ENCODE measurements at regions not wholly inside any gene's neighbourhood (a gene's known extent, or its start where the extent isn't known, plus 50 kb on each side); places are given as distances from the start of the nearest gene placed in this dataset.

DNA sequence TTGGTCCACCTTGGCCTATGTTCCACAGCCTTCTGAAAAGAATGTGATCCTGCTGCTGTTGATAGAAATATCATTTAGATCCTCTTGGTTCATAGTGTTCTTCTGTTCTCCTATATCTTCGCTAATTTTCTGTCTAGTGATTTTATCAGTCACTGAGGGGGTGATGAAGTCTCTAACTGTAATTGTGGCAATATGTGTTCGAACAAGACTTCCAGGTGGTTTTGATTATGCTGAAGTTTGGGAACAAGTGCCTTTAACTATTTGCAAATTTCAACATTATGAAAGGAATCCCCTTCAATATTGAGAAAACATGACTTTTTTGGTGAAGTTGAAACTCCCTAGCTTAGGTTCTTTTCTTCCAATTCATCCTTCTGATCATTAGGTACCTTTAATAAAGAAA is 140.4 kb downstream of the MTX2 start:
- H3K27me3 ChIP-seq: no peaks in the 10 kb centered on the region
- H3K36me3 ChIP-seq: no peaks in the 10 kb centered on the region
- no peak for DNase-seq
- no peaks in the 10 kb centered on the region for H3K9me3 ChIP-seq
- H3K27ac ChIP-seq: no peak overlapping the region
- H3K4me1 ChIP-seq: no peaks in the 10 kb centered on the region
- intact Hi-C loops (cut with DNase I; ENCODE audit: low total_unique reads): no loop called here
- no peak overlapping the region for H3K4me3 ChIP-seq
- TF ChIP-seq, protein P1, sequence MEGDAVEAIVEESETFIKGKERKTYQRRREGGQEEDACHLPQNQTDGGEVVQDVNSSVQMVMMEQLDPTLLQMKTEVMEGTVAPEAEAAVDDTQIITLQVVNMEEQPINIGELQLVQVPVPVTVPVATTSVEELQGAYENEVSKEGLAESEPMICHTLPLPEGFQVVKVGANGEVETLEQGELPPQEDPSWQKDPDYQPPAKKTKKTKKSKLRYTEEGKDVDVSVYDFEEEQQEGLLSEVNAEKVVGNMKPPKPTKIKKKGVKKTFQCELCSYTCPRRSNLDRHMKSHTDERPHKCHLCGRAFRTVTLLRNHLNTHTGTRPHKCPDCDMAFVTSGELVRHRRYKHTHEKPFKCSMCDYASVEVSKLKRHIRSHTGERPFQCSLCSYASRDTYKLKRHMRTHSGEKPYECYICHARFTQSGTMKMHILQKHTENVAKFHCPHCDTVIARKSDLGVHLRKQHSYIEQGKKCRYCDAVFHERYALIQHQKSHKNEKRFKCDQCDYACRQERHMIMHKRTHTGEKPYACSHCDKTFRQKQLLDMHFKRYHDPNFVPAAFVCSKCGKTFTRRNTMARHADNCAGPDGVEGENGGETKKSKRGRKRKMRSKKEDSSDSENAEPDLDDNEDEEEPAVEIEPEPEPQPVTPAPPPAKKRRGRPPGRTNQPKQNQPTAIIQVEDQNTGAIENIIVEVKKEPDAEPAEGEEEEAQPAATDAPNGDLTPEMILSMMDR (IDR thresholded peaks at IDR 0.05): no peak

DNA sequence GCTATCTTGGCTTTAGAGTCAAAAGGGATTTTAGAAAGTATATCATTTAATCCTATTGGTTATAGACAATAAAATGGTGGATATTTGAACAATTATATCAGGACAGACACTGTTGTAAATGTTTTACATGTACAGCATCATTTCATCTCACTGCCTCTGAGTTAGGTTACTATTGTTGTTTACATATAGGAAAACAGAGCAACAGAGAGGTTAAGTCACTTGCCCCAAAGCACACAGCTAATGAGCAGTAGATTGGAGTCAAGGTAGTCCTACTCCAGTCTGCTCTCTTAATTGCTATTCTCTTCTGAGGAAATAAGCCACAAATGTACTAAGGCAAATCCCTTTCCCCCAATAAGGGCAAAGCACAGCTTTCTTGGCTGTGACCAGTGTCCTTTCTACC is 142.9 kb downstream of the MTX2 start:
- Histone ChIP-seq H3K27ac (no peak overlapping the region), H3K4me1 (no peaks in the 10 kb centered on the region), H3K4me3 (no peak overlapping the region), H3K36me3 (no peaks in the 10 kb centered on the region), H3K9me3 (no peaks in the 10 kb centered on the region), H3K27me3 (no peaks in the 10 kb centered on the region)
- TF ChIP-seq, protein P1 (IDR thresholded peaks at IDR 0.05): no peak
- DNase-seq: no peak
- intact Hi-C loops (cut with DNase I; ENCODE audit: low total_unique reads): no loop called here

DNA sequence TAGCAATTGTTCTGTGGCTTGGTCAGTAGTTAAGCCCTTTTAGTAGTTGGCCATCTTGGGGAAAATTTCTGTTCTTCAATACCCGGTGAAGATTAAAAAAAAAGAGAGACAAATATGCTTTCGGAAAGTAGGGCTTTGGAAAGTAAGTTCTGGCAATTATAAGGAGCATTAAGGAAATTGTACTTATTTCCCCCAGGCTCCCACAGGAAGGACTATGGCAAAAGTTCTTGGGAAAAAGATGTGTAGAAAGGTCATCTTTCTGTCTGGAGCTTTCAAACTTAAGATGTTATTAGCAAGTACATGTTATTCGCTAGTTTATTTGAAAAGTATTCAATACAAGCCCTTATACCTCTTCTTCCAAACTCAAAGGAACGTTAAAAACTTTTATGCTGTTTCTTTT is 144.5 kb downstream of the MTX2 start:
- intact Hi-C loops (cut with DNase I; ENCODE audit: low total_unique reads): no loop called here
- no peaks in the 10 kb centered on the region for H3K4me1 ChIP-seq
- no peaks in the 10 kb centered on the region for H3K9me3 ChIP-seq
- TF ChIP-seq, protein P1 (IDR thresholded peaks at IDR 0.05): no peak
- H3K36me3 ChIP-seq: no peaks in the 10 kb centered on the region
- no peaks in the 10 kb centered on the region for H3K27me3 ChIP-seq
- no peak overlapping the region for H3K27ac ChIP-seq
- no peak for DNase-seq
- no peak overlapping the region for H3K4me3 ChIP-seq

DNA sequence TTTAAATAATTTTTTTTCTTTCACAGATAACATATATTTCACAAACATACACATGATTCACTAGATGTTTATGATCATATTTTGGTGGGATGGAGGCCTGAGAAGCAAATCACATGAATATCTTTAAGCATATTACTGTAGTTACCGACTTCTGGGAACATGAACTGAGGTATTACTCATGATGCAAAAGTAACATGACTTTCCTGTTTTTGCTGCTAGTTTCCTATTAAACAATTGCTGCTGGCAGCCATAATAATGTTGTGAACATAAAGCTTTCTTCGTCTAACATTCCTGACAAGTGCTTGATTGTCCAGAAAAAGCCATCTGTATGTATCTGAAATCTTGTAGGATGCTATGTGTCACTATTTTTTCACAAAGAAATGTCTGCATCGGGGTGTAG is 145.4 kb downstream of the MTX2 start:
- Histone ChIP-seq H3K4me3 (no peak overlapping the region), H3K27ac (no peak overlapping the region), H3K27me3 (no peaks in the 10 kb centered on the region), H3K9me3 (no peaks in the 10 kb centered on the region), H3K4me1 (peaks cover 0 to 8% (median 7%) of the 10 kb centered on the region in 4 donors), H3K36me3 (no peaks in the 10 kb centered on the region)
- intact Hi-C loops (cut with DNase I; ENCODE audit: low total_unique reads): no loop called here
- TF ChIP-seq, protein P1 (IDR thresholded peaks at IDR 0.05): no peak
- no peak for DNase-seq

DNA sequence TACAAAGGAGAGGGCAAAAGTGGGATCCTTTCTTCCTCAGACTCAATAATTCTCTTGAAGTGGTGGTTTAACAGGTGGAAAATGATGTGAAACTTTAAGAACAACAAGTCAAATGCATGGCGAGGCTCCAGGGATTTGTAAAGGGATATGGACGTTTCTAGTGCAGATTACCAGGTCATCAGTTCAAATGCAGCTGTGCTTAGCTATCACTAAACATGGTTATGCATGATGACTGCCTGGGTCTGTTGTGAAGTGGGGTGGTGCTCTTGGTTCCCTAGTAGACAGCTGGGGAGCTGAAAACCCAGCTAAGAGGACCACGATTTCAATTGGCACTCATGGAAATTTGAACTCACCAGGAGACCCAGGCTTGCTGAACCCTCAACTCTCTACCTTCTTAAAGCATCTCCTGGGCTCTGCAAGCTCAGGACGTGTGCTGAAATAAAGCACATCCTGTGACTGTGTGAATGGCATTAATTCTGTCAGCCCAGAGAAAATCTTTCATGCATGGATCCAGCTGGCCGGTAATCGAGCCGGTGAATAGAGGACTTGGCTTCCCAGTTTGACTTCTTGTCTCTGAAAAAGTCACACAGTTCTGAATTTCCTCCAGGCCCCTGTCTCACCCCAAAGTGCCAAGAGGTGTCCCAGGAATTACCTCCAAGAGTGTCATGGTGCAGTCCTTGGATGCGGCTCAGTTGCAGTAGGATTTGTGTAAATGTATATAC is 146.1 kb downstream of the MTX2 start:
- Histone ChIP-seq H3K4me1 (peaks cover 0 to 15% (median 8%) of the 10 kb centered on the region in 4 donors), H3K27ac (no peak overlapping the region), H3K4me3 (no peak overlapping the region), H3K27me3 (no peaks in the 10 kb centered on the region), H3K9me3 (no peaks in the 10 kb centered on the region), H3K36me3 (no peaks in the 10 kb centered on the region)
- TF ChIP-seq, protein P1 (IDR thresholded peaks at IDR 0.05): no peak
- intact Hi-C loops (cut with DNase I; ENCODE audit: low total_unique reads): no loop called here
- no peak for DNase-seq

Data from tibial artery (tissue), 4 donors.